Neural cell (in vitro differentiated cells): ENCODE measurements at regions not wholly inside any gene's neighbourhood (a gene's known extent, or its start where the extent isn't known, plus 50 kb on each side); places are given as distances from the start of the nearest gene placed in this dataset.

Source experiments
- H2AFZ ChIP-seq: fragments of 200-600, 300-800 bp; sonication (generic), shearing (Covaris generic); 2 replicates; pipeline ENCODE4 v1.6.0; 2014; ENCODE audit warnings: low read depth, mild to moderate bottlenecking, antibody characterized with exemption, low read length, moderate library complexity
- H3F3A ChIP-seq: fragments of 200-600 bp; shearing (Covaris generic); 2 replicates; pipeline ENCODE4 v1.6.1; 2016; ENCODE audit warnings: mild to moderate bottlenecking, moderate library complexity, mixed read lengths, antibody characterized with exemption, low read length; ENCODE audit not compliant: insufficient read depth, poor library complexity, severe bottlenecking
- H3K27ac ChIP-seq: fragments of 200-600, 300-800 bp; sonication (generic), shearing (Covaris generic); 2 replicates; pipeline ENCODE4 v1.5.1; 2014; ENCODE audit warnings: mild to moderate bottlenecking, low read length, moderate library complexity
- H3K27me3 ChIP-seq: fragments of 300-800, 200-600 bp; sonication (generic), shearing (Covaris generic); 2 replicates; pipeline ENCODE4 v1.6.0; 2014; ENCODE audit warnings: mild to moderate bottlenecking, low read depth, low read length, moderate library complexity; ENCODE audit not compliant: insufficient read depth
- H3K36me3 ChIP-seq: fragments of 300-800, 200-600 bp; sonication (generic), shearing (Covaris generic); 2 replicates; pipeline ENCODE4 v1.5.1; 2014; ENCODE audit warnings: mild to moderate bottlenecking, antibody characterized with exemption, low read length, moderate library complexity; ENCODE audit not compliant: insufficient read depth
- H3K4me2 ChIP-seq: fragments of 300-800, 200-600 bp; sonication (generic), shearing (Covaris generic); 2 replicates; pipeline ENCODE4 v1.6.0; 2014; ENCODE audit warnings: mild to moderate bottlenecking, low read length
- H3K4me3 ChIP-seq: fragments of 300-800, 200-600 bp; sonication (generic), shearing (Covaris generic); 2 replicates; pipeline ENCODE4 v1.5.1; 2014; ENCODE audit warnings: mild to moderate bottlenecking, low read length, moderate library complexity
- H3K79me2 ChIP-seq: fragments of 200-600 bp; shearing (Covaris generic); replicated peaks from 2 replicates; pipeline ENCODE4 v1.6.0; 2014; ENCODE audit warnings: mild to moderate bottlenecking, low read length, moderate library complexity; ENCODE audit not compliant: insufficient read depth
- H3K9ac ChIP-seq: fragments of 300-800, 200-600 bp; sonication (generic), shearing (Covaris generic); 2 replicates; pipeline ENCODE4 v1.6.1; 2016; ENCODE audit warnings: mild to moderate bottlenecking, low read length, mixed read lengths
- H3K9me2 ChIP-seq: fragments of 200-600 bp; shearing (Covaris generic); 2 replicates; pipeline ENCODE4 v1.6.1; 2016; ENCODE audit warnings: mild to moderate bottlenecking, low read length, mixed read lengths; ENCODE audit not compliant: insufficient read depth
- H3K9me3 ChIP-seq: fragments of 200-600, 300-800 bp; sonication (generic), shearing (Covaris generic); 2 replicates; pipeline ENCODE4 v1.6.1; 2016; ENCODE audit warnings: mild to moderate bottlenecking, mixed run types, low read length, moderate library complexity, mixed read lengths
- H4K20me1 ChIP-seq: fragments of 200-600 bp; shearing (Covaris generic); 2 replicates; pipeline ENCODE4 v1.6.1; 2016; ENCODE audit warnings: mild to moderate bottlenecking, mixed run types; ENCODE audit not compliant: insufficient read depth
- EP300 ChIP-seq: fragments of 450-650 bp; conservative IDR thresholded peaks from 2 replicates; pipeline ENCODE4 v1.6.1; 2014; ENCODE audit warnings: antibody characterized with exemption, mild to moderate bottlenecking, moderate library complexity; ENCODE audit not compliant: poor library complexity, severe bottlenecking
- EZH2 ChIP-seq: fragments of 200-600, 300-800 bp; shearing (Covaris generic), sonication (generic); IDR thresholded peaks from 2 replicates; pipeline ENCODE4 v1.6.1; 2014; ENCODE audit warnings: antibody characterized with exemption, low read length, borderline replicate concordance, mild to moderate bottlenecking; ENCODE audit not compliant: insufficient read depth, poor library complexity, severe bottlenecking
- MXI1 ChIP-seq: fragments of 450-650 bp; conservative IDR thresholded peaks from 2 replicates; pipeline ENCODE4 v1.6.1; 2014; ENCODE audit warnings: antibody characterized with exemption, mild to moderate bottlenecking; ENCODE audit not compliant: poor library complexity, severe bottlenecking
- POLR2AphosphoS5 ChIP-seq: IDR thresholded peaks from 2 replicates; pipeline ENCODE4 v1.6.1; 2012
- RAD21 ChIP-seq: fragments of 450-650 bp; conservative IDR thresholded peaks from 2 replicates; pipeline ENCODE4 v1.6.1; 2014; ENCODE audit warnings: antibody characterized with exemption, mild to moderate bottlenecking, moderate library complexity
- REST ChIP-seq: IDR thresholded peaks from 2 replicates; pipeline ENCODE4 v1.6.1; 2012; ENCODE audit warnings: borderline replicate concordance
- SMC3 ChIP-seq: fragments of 450-650 bp; conservative IDR thresholded peaks from 2 replicates; pipeline ENCODE4 v1.6.1; 2014; ENCODE audit warnings: antibody characterized with exemption, mild to moderate bottlenecking, moderate library complexity; ENCODE audit not compliant: poor library complexity
- TAF1 ChIP-seq: IDR thresholded peaks from 2 replicates; pipeline ENCODE4 v1.6.1; 2012; ENCODE audit warnings: low read depth
- TF ChIP-seq, protein P1 (sequence below): fragments of 450-650 bp; IDR thresholded peaks from 2 replicates; pipeline ENCODE4 v1.5.1; 2014; ENCODE audit warnings: antibody characterized with exemption, mild to moderate bottlenecking, moderate library complexity; ENCODE audit not compliant: poor library complexity, severe bottlenecking

- no peak overlapping the region for H3K4me3 ChIP-seq
- no peaks in the 10 kb centered on the region for H4K20me1 ChIP-seq
- no peaks in the 10 kb centered on the region for H3K36me3 ChIP-seq
- no peak overlapping the region for H2AFZ ChIP-seq
- H3K9ac ChIP-seq, result peak overlapping the region; percentile 82
- TF ChIP-seq, protein P1, sequence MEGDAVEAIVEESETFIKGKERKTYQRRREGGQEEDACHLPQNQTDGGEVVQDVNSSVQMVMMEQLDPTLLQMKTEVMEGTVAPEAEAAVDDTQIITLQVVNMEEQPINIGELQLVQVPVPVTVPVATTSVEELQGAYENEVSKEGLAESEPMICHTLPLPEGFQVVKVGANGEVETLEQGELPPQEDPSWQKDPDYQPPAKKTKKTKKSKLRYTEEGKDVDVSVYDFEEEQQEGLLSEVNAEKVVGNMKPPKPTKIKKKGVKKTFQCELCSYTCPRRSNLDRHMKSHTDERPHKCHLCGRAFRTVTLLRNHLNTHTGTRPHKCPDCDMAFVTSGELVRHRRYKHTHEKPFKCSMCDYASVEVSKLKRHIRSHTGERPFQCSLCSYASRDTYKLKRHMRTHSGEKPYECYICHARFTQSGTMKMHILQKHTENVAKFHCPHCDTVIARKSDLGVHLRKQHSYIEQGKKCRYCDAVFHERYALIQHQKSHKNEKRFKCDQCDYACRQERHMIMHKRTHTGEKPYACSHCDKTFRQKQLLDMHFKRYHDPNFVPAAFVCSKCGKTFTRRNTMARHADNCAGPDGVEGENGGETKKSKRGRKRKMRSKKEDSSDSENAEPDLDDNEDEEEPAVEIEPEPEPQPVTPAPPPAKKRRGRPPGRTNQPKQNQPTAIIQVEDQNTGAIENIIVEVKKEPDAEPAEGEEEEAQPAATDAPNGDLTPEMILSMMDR, result no peak
- H3F3A ChIP-seq, result peaks cover 3% of the 10 kb centered on the region
- H3K27ac ChIP-seq, result peak overlapping the region; percentile 99
- H3K79me2 ChIP-seq, result peaks cover 68% of the 10 kb centered on the region
- no peak overlapping the region for H3K4me2 ChIP-seq
- no peaks in the 10 kb centered on the region for H3K9me2 ChIP-seq
- no peaks in the 10 kb centered on the region for H3K27me3 ChIP-seq
- H3K9me3 ChIP-seq, result no peaks in the 10 kb centered on the region
These were observed 408.7 kb upstream of the PSMD7 start for GRCh38 chr16:73887911-73888310.

GRCh38 chr16:73886426-73886825 lies 410.2 kb upstream of the PSMD7 start:
- TF ChIP-seq MXI1, result no peak
- TF ChIP-seq, protein P1, result no peak
- peak; percentile 78 for TF ChIP-seq POLR2AphosphoS5
- TF ChIP-seq EP300, result peak; percentile 77
- peak; percentile 77 for TF ChIP-seq REST
- TF ChIP-seq EZH2, result no peak
- TF ChIP-seq RAD21, result no peak
- TF ChIP-seq TAF1, result no peak
- peak; percentile 18 for TF ChIP-seq SMC3
- H3K27me3 ChIP-seq, result no peaks in the 10 kb centered on the region
- H3K4me2 ChIP-seq, result peak overlapping the region; percentile 66
- H3K36me3 ChIP-seq, result no peaks in the 10 kb centered on the region
- H3K79me2 ChIP-seq, result peaks cover 78% of the 10 kb centered on the region
- H3K9me2 ChIP-seq, result no peaks in the 10 kb centered on the region
- H2AFZ ChIP-seq, result no peak overlapping the region
- peaks cover 2% of the 10 kb centered on the region for H3F3A ChIP-seq
- no peaks in the 10 kb centered on the region for H4K20me1 ChIP-seq
- H3K9me3 ChIP-seq, result no peaks in the 10 kb centered on the region
- peak overlapping the region; percentile 64 for H3K9ac ChIP-seq
- peak overlapping the region; percentile 99 for H3K27ac ChIP-seq
- H3K4me3 ChIP-seq, result peak overlapping the region; percentile 48
